GM18502 (cell line): ENCODE measurements at regions not wholly inside any gene's neighbourhood (a gene's known extent, or its start where the extent isn't known, plus 50 kb on each side); places are given as distances from the start of the nearest gene placed in this dataset.

ENCODE experiments used
- ATAC-seq: cut with Tn5 transposase; IDR thresholded peaks from one replicate; pipeline ENCODE4 v1.9.1; 2021; ENCODE audit warnings: mild to moderate bottlenecking; ENCODE audit not compliant: unreplicated experiment, poor library complexity

DNA sequence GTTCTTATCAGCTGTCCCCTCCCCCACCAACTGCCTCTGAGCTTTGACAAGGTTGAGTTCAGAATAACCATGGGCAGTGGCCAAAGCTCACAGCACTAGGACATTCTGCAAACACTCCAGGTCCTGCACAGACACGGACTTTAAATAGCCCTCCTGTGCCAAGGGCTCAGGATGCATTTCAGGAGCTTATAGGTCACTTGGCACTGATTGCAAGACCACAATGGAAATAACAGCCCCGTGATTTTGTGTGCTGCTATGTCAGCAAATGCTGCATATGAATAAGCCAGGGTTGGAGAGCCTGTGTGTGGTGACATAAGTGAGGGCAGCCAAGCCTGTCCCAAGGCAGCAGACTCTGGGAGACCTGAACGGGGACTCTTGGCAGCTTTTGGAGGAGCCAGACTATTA lies 150.7 kb downstream of the DMRT2 start:
- ATAC-seq = no peak

DNA sequence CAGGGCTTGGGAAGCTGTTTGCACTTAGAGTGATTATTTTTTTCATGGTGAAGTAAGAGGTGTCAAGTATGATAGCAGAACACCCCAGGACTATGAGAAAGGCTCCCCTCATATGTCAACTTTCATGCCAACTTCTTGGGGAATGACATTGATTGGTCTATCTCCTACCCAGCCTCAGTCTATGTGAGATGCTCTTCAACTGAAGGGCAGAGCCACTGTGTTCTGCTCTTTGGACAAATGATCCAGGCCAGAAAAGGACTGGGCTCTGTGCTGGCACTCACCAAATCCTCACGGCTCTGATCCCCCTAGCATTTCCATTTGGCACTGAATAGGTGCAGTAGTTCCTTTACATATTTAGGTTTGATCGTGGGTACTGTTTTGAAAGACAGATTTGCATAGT lies 151.1 kb downstream of the DMRT2 start:
- ATAC-seq = no peak

DNA sequence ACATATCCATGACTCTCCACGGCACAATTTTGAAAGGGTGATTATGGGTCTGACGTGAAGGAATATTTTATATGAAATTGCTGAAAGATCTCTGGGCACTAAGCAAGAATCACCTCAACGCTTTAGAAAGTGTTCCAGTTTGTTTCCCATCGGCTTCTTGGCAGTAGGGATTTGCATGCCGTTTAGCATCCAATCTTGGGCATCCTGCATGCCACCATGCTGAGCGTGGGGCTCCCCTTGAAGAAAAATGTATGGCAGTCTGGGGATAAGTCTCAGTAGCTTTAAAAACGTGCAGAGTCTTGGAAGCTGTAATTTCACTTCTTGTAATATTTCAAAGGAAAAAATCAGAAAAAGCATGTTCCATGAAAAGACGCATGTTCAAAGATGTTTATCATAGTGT lies 151.7 kb downstream of the DMRT2 start:
- no peak for ATAC-seq

DNA sequence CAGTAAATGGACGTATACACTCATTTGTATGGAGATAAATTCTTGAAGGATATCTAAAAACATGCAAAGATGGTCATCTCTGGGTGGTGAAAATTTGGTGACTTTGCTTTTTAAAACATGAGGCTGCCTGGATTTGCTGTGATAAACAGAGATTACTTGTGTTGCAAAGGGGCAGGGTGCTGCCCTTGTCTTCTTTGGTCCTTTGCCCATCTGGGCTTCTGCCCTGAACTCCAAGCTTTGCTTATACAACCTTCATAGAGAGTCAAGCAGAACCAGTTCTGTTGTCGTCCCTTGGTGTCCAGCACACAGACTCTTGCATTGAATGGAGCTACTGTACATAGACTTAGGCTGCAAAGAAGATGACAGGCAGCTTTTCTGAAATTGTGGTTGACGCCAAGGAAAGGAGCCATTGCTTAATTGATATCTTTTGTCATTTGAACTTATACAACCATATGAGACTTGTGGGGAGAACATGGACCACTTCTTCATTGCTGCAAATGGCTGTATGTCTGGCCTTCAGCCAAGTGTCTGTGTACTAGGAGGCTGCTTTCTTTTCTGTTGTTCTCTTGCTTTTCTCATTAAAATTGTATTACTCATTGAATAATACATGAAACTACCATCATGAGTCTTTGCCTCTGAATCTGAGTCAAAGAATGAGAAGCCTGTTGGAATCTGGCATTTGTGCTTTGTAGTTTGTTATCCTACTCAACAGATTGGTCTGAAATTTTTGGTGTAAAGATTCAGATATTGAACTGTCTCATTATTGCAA lies 152.5 kb downstream of the DMRT2 start:
- no peak for ATAC-seq

DNA sequence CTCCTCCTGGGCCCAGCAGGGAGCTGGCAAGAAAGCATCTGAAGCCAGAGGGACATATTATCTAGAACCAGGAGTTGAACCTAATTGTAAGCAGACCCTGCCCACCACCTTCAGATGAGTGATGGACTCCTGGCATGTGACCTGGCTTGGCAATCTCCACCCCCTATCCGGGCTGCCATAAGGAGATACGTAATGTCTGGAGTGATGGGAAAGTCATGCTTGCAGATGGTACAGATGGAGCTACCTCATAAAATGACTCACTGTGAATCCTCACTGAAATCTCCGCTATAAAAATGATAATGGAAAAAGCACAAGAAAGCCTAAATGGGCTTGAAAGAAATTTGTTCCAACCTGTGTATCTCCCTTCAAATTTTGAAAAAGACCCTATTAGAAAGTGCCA lies 157.5 kb downstream of the DMRT2 start:
- ATAC-seq = no peak

DNA sequence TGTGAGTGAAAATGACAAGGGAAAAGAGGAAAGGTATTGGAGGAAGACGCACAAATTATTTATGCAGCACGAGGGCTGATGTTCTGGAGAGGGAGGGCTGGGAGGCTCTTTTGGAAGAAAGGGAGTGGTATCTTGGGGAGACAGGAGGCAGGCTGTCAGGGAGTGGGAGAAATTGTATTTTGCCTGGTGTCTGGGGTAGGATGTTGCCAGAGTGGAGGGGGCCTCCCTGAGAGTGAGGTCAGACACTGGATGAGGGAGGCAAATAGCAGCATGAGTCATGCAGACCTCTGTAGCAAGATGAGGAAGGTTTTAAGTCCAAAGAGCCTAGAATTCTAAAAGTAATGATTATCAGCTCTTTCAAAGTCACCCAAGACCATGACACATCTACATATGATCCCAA lies 158.0 kb downstream of the DMRT2 start:
- ATAC-seq = no peak

DNA sequence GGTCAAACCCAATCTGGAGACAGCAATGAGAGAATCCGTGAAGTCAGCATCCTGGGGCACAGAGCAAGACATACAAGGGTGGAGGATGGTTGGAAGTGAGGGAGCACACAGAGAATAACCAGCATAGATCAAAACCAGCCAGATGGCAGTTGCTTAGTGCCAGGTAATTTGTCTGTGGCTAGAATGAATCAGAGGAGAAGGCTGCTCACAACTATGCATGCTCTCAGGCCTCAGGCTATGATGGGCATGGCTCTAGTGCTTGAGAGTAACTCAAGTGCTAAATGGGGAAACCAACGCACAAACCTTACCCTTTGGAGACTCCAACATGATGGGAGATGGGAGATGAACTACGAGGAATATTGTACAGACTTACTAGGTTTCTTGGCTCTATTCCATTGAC lies 160.8 kb downstream of the DMRT2 start:
- ATAC-seq = no peak

DNA sequence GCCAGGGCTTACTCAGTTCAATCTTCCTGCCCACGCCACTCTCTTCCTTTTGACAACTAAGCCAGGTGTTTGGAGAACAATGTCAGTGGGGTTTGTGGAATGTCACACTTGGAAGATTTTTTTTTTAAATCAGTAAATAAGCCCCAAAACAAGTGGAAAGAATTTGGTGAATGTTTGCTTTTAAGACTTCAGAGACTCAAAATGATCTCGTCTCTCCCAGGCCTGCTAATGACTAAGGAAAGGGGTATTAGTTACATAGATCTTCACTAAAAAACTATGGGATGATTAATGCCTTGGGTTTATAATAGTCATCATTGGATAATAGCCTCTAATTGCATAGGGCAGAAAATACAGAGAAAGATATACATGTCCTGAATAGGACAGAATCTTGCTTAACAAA lies 166.4 kb downstream of the DMRT2 start:
- ATAC-seq = no peak

DNA sequence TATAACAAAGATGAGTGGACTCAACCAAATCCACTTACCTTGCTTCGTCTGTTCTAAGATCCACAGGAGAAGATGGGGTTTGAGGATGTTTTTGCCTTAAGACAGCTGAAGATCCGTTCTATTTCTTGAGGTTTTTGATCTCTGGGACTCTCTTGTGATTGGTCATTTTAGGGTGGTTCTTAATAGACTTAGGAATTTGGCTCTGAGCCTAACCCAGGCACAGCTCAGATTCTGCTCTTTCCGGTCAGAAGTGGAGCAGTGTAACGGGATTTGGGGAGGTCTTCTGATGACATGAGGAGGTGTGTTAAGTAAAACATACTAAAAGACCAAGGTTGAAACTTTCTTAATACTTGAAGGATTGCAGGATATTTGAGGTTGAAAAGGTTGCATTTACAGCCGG lies 166.9 kb downstream of the DMRT2 start:
- no peak for ATAC-seq

DNA sequence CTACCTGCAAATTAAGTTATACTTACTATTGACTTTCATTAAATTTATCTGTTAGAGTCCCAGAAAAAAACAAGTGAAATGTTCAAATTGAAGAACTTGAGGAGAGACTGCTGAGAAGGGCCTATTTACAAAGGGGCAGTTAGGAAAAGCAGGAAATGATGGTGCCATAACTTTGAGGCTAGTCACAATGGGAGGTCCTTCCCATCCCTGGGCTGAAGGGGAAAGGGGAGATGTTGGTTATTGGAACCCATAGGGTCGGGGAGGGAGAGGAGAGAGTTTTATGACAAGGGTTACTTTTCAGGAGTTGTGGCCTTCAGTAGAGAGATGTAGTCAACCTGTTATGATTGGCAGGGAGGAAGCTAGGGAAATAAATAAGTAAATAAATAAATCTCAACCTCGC lies 169.1 kb downstream of the DMRT2 start:
- no peak for ATAC-seq

DNA sequence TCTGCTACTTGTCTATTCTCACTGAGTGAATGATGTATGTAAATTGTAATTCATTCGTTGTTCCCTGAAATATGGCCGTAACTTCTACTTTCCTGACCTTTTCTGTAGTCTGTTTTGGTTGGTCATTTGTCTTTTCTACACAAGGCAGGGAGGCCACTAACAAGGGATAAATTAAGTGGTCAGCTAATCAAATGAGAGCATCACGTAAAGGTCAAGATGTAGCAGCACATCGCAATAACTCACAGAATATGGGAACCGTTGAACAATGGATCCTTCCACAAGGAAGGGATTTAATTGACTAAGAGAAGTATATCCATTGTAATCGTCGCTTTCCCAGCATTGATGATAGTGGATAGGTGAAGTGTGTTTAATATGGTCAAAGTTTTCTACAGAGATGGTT lies 171.1 kb downstream of the DMRT2 start:
- ATAC-seq = no peak

DNA sequence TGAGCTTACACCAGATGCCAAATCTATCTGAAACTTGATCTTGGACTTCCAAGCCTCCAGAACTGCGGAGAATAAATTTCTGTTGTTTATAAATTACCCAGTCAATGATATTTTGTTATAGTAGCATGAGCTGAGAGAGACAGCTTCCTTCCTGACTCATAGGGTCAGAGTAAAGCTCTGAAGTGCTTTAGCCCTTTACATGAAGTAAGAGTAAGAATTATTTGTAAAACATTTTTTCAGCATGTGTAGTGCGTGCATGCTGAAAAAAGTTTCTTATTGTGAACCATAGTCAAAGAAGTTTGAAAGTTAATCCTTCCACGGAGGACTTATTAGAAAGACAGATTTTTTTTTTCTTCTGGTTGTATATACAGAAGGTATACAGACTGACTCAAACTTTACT lies 172.4 kb downstream of the DMRT2 start:
- ATAC-seq = no peak

DNA sequence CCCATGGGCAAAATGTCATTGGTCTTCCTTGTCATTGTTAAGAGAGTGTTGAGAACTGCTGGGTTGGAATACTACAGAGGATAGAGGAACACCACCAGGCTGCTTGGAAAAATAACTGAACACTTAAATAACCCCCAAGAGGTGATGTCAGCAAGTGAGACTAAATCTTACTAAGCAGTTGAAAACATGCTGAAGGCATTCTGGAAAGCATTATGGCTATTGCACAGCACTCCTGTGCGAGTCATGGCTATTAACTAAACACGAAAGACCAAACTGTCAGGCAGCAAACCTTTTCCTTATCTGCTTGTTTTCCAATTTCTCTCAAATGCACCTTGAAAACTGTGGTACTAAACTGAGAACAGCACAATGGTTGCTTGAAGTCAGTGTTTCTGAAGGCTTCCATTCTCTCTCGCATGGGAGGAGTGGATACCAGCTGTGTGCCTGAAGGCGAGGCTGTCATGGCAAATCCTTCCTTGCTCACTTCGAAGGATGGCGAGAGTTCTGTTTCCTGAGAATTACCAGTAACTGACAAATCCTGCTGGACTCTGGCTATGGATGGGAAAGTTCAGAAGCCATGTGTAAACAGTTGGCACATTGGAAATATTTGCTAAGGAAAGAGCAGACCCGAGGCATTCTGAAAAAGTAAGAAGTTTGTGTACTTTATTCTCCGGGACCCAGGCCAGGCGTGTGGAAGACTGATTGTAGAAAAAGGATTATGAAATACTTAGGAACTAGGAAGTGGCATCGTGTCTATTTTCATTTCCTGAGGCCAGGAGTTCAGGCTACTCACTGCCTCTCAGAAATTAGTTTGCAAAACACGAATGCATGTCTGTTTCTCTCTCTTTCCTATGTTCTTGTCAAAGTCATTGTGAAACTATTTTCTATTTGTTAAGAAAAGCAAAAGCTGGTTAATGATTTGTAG lies 182.1 kb downstream of the DMRT2 start:
- ATAC-seq = no peak

DNA sequence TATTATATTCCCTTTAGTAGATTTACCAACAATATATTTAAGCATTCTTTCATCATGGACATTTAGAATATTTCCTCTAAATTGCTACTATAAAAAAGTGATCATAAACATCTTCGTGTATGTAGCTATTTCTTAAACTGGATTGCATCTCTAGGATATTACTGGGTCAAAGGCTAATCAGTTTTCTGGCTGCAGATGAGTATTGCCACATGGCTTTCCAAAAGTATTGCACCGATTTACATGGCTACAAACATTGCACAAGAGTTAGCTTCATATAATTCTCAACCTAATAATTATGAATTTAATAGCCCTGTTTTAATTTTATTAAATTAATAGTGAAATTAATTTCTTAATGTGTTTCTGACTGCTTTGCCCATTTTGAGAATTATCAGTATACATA lies 183.4 kb downstream of the DMRT2 start:
- ATAC-seq = no peak

DNA sequence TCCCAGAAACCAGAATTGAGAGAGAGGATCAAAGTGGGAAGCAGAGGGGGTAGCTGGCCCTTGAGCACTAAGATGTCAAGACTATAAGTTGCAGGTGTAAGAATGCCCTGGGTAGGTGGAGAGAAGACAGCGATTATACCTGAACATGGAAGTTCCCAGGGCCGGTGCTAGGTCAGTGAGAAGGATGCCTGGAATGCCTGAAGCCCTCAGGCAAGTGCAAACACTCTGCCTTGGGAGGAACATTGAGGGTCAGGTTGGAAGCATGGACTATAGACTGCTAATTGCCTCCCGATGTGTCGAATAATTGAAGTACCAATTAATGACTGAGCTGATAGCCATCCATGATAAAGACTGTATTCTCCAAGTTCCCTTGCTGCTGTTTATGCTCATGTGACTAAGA lies 185.5 kb downstream of the DMRT2 start:
- no peak for ATAC-seq

DNA sequence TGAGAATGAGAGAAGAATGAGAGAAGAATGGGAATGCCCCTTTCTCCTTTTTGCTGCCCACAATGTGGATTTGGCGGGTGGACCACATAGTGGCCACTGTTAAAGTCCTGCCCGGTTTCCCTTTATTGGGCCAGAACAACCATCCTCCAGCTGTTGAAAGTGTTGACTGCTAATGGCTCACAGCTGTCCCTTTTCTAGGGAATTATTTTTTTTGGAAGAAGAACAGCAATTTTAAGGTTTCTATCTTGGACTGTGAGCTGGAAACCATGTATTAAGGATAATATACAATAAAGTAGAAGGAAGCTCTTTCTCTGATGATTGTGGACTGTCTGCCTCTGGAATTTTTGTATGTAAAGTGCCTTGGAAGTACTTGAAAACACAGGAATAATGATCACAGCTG lies 185.9 kb downstream of the DMRT2 start:
- no peak for ATAC-seq

DNA sequence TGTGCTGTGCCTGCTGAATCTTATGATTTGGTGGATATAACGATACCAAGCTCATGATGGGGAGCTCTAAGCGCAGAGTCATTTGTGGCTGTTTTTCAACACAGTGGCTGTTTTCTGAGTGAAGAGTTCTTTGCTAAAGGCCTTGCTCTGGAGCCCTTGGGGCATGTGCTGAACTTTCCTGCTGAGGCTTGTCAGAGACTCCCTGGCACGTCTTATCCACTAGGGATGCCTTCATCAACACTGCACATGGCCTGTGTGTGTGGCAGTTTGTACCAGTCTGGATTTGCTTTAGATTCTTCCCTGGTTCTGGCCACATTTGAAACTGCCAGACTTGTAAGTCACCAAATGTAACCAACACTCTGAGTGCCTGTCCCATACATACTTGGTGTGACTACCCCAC lies 188.2 kb downstream of the DMRT2 start:
- ATAC-seq = no peak

DNA sequence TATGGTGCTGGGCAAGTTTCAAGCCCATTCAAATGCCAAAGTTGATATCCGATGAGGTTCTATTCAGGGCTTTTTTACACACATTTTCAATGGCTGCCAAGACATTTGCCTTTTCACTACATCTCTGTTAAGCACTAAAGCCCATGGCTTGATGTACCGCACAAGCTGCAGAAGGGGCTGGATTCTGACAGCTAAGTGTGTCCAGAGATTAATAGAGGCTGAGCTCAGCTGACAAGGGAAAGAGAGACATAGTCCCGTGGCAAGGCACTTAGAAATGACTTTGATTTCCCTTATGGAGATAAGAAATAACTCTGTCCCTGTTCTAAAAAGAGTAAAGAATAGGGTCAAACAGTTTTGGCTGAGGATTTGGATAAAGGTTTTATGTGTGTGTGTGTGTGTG lies 198.6 kb downstream of the DMRT2 start:
- no peak for ATAC-seq

DNA sequence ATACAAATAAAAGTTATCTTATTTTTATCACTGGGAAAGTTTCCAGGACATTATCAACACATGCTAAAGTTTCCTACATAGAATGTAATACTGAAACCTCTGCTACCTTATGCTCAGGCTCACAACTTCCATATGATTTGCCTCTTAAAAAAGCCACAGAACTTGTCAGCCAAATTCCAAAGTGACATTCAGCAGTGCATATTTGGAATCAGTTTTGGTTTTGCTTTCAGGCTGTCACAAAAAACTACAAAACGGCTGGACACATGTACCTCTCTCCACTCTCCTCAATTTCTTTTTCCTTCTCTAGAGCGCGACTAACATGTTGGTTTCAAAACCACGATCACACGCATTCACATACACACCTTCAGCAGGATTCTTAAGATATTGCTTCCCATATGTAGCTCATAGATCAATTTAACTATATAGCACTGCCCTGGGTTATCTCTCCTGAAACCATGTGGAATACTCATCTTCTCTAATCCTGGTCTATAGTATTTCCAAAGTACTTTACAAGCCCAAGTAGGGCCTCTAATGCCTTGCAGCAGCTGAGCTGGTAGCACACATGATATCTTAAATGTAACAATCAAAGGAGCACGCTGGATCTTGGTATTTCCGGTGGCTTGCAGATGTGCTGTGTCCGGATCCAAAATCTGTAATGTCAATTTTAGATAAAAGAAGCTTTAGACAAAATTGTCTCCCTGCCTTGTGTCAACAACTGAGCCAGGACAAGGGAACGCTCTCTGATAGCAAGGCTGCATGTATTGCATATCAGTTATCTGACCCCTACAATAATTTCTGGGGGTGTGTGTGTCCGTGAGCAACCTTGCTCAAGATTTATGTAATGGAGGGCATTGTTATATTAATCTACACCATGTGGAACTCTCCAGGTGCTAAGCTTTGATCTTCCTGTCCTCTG lies 203.2 kb downstream of the DMRT2 start:
- ATAC-seq = no peak

DNA sequence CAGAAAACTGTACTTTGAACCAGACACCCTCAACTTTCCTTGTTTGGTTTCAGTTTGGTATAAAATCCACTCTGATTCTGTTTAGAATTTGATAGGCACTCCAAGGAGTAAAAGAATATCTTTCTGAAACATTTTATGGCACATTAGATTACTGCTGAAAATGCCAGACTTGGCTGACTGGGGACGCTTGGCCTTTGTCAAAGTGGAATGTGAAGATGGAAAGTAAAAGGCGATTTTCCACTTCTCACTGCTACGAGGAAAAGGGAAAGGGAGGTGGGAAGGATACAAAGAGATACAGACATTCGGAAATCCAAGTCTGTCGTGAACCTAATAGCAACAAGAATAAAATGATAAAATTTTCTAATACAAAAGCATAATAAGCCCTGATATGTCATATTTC lies 203.9 kb downstream of the DMRT2 start:
- ATAC-seq = no peak

DNA sequence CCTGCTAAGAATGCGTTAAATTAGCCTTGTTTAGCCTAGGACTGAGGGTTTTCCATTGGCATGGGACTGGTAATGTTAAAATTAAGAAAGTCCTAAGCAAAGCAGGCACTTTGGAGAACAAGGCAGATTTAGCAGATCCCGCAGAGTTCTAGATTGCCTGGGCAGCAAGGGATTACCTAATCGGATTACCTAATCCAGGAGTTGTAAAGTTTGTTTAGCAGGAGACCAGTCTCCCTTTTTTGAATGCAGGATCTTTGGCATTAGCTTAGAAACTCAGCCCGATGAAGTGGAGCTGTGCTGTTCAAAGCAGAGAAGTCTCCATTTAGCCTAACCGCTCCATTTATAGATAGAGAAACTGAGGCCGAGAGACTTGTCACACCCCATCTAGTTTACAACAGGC lies 206.0 kb downstream of the DMRT2 start:
- ATAC-seq = no peak
